ENCODE measurements at regions not wholly inside any gene's neighbourhood (a gene's known extent, or its start where the extent isn't known, plus 50 kb on each side); places are given as distances from the start of the nearest gene placed in this dataset.

- TF ChIP-seq, protein P1, sequence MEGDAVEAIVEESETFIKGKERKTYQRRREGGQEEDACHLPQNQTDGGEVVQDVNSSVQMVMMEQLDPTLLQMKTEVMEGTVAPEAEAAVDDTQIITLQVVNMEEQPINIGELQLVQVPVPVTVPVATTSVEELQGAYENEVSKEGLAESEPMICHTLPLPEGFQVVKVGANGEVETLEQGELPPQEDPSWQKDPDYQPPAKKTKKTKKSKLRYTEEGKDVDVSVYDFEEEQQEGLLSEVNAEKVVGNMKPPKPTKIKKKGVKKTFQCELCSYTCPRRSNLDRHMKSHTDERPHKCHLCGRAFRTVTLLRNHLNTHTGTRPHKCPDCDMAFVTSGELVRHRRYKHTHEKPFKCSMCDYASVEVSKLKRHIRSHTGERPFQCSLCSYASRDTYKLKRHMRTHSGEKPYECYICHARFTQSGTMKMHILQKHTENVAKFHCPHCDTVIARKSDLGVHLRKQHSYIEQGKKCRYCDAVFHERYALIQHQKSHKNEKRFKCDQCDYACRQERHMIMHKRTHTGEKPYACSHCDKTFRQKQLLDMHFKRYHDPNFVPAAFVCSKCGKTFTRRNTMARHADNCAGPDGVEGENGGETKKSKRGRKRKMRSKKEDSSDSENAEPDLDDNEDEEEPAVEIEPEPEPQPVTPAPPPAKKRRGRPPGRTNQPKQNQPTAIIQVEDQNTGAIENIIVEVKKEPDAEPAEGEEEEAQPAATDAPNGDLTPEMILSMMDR (IDR thresholded peaks at IDR 0.05): no peak
- TF ChIP-seq POLR2A (IDR thresholded peaks at IDR 0.05): no peak
- Histone ChIP-seq H3K27ac (peak overlapping the region in 4 of 5 donors; percentile 54 to 82 (median 66)), H3K4me3 (no peak overlapping the region), H3K27me3 (no peaks in the 10 kb centered on the region), H3K4me1 (replicated peaks in 1 of 2) (peaks cover 22% of the 10 kb centered on the region in 2 donors), H3K9me3 (replicated peaks in 1 of 3) (no peaks in the 10 kb centered on the region), H3K36me3 (replicated peaks in 1 of 2) (no peaks in the 10 kb centered on the region)
- 59 to 63% (median 61%) methylated on average over 7 of the region's 7 CpGs for WGBS, 4 donors
- peak in 2 of 7 donors; percentile 30 to 52 for DNase-seq
- intact Hi-C loops (cut with DNase I): no loop called here
These were observed 253.5 kb downstream of the MRTFB start for GRCh38 chr16:14324581-14324980.

DNA sequence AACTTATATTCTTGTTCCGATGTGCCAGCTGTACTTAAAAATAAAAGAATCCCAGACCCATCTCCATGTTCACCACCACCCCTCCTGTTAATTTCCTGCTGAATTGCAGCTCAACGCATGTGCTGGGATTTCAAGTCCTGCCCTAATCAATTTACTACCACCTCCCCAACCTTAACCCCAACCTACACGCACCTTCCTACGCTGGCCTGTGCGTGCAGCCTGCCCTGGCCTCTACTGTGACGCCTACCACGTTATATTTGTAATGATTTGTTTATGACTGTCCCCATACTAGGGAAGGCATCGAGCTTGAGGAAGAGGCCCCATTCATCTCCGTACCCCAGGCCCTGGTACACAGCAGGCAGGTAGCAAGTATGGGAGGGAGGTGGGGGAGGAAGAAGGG is 251.1 kb downstream of the MRTFB start:
- H3K4me3 ChIP-seq: no peak overlapping the region
- H3K27me3 ChIP-seq: no peaks in the 10 kb centered on the region
- 87 to 90% (median 89%) methylated on average over 9 of the region's 9 CpGs for WGBS, 4 donors
- TF ChIP-seq, protein P1 (IDR thresholded peaks at IDR 0.05): no peak
- no peak for TF ChIP-seq POLR2A (IDR thresholded peaks at IDR 0.05)
- no peak for DNase-seq
- no peaks in the 10 kb centered on the region for H3K36me3 ChIP-seq (replicated peaks in 1 of 2)
- H3K27ac ChIP-seq: peak overlapping the region in 2 of 5 donors; percentile 59 to 66
- H3K9me3 ChIP-seq (replicated peaks in 1 of 3): no peaks in the 10 kb centered on the region
- peaks cover 22 to 28% of the 10 kb centered on the region in 2 donors for H3K4me1 ChIP-seq (replicated peaks in 1 of 2)
- intact Hi-C loops (cut with DNase I): no loop called here

- peak overlapping the region in 2 of 5 donors; percentile 59 to 66 for H3K27ac ChIP-seq
- peak; percentile 34 to 88 (median 82) for DNase-seq
These were observed 250.4 kb downstream of the MRTFB start for GRCh38 chr16:14321542-14321941.

GRCh38 chr16:14320406-14320805 is 249.3 kb downstream of the MRTFB start:
- intact Hi-C loops (cut with DNase I): no loop called here
- Histone ChIP-seq H3K27ac (peak overlapping the region in 1 of 5 donors; percentile 20), H3K4me1 (replicated peaks in 1 of 2) (peaks cover 9 to 12% of the 10 kb centered on the region in 2 donors), H3K4me3 (no peak overlapping the region), H3K9me3 (replicated peaks in 1 of 3) (no peaks in the 10 kb centered on the region), H3K36me3 (replicated peaks in 1 of 2) (no peaks in the 10 kb centered on the region), H3K27me3 (no peaks in the 10 kb centered on the region)
- WGBS, 4 donors: 86 to 96% (median 91%) methylated on average over 4 of the region's 4 CpGs
- DNase-seq: no peak
- TF ChIP-seq, protein P1 (IDR thresholded peaks at IDR 0.05): no peak
- no peak for TF ChIP-seq POLR2A (IDR thresholded peaks at IDR 0.05)

More at GRCh38 chr16:14321542-14321941, 250.4 kb downstream of the MRTFB start:
- TF ChIP-seq, protein P1 (IDR thresholded peaks at IDR 0.05): no peak
- TF ChIP-seq POLR2A (IDR thresholded peaks at IDR 0.05): peak in 1 of 2 donors; percentile 15
- WGBS, 4 donors: 59 to 72% (median 67%) methylated on average over 6 of the region's 6 CpGs
- no peak overlapping the region for H3K4me3 ChIP-seq
- H3K27me3 ChIP-seq: no peaks in the 10 kb centered on the region
- no peaks in the 10 kb centered on the region for H3K9me3 ChIP-seq (replicated peaks in 1 of 3)
- H3K4me1 ChIP-seq (replicated peaks in 1 of 2): peaks cover 17 to 24% of the 10 kb centered on the region in 2 donors
- intact Hi-C loops (cut with DNase I): no loop called here
- no peaks in the 10 kb centered on the region for H3K36me3 ChIP-seq (replicated peaks in 1 of 2)
